NOMO-1 (cell line): ENCODE measurements at regions not wholly inside any gene's neighbourhood (a gene's known extent, or its start where the extent isn't known, plus 50 kb on each side); places are given as distances from the start of the nearest gene placed in this dataset.
"Not testable (repeated sequence)": the region's sequence is repeated elsewhere in the genome, so short reads cannot be mapped to it uniquely, and the experiment has no call there.

Source experiments
- DNase-seq, 2 experiments: peaks; one replicate each; lab custom pipeline; 2025; ENCODE audit not compliant: unreplicated experiment in 2 of 2; lab: John Stamatoyannopoulos, UW

DNA sequence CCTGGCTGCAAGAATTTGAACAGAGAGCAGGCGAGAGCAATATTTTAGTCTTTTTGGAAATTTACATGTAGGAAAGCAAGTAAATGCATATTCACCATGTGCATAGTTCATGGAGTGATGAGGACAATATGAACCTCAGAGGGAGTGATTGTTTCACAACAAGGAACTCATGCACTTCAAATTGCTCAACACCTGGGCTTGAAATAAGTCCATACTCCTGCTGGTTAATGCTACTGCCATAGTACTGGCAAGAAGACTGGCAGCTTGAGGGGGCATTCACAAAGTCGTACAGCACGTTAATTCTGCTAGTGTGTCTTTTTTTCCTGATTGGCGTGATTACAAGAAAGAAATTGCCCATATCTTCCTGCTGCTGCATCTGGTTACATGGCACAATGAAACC lies 267.6 kb downstream of the PCDH17 start:
- no peak for DNase-seq

- DNase-seq: not testable (repeated sequence)
Observed at GRCh38 chr13:57909833-57910232, 278.3 kb downstream of the PCDH17 start.

DNA sequence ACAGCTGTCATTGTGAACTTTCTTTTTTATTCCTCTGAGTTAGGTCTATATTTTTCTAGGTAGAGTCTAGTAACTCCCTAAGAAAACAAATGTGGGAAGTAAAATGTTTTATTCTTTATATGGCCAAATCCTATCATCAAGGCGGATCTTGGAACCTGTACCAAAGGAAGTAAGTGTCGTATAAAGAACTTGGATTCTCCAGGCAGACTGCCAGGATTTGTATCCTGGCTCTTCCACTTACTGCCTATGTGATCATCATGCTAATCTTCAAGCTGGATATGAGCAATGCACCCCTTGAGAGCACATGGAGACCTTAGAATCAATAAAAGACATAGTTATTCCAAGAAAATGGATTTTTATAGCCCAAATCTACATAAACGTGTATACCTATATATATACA lies 286.5 kb downstream of the PCDH17 start:
- DNase-seq: no peak

- DNase-seq: no peak
Observed at GRCh38 chr13:57918913-57919312, 287.4 kb downstream of the PCDH17 start.

DNA sequence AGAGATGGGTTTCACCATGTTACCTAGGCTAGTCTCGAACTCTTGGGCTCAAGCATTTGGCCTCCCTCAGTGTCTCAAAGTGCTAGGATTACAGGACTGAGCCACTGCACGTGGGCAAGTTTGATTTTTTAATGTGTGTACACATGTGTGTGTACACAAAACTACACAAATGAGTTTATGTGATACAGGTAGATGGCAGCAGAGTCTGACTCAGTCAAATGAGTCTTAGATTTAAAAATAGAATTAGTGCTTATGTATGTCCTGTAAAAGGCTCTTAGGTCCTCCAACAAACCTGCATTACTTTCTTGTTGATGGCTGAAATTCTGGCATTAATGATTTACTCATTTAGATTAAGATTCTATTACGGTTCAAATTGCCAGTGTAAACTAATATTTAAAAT lies 293.7 kb downstream of the PCDH17 start:
- no peak for DNase-seq

DNA sequence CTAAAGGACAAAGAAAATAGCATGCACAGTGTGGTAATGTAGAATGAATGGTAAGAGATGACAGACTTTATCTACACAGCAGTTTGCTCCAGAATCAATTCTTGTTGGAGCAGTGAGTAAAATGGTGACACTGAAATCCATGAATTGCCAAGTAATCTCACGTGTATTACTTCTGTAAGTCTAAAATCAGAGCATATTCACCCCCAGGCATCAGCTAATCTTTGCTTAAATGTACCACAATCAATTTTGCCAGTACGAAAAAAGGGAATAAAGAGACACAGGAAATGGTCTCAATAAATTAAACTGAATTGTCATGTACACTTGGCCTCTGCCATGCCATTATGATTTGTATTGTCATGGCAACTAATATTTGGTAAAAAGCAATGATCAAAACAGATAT lies 294.2 kb downstream of the PCDH17 start:
- DNase-seq: no peak

DNA sequence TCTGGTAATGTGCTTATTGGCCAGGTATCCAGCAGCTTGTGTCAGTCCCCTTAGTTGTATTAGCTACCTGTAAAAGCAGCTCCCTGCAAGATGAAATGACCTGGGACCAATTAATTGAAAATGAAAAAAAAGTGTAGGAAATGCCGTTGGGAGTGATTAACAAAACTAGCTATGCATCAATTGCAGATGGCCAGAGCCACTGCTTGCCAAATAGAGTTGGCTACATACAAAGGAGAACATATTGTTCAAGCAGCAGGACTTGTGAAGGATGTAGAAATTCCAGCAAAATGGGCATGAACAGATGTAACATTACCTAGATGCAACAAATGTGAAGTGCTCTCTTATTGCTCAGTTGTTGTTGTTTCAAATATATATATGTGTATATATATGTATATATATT lies 300.5 kb downstream of the PCDH17 start:
- no peak for DNase-seq

- no peak for DNase-seq
Observed at GRCh38 chr13:57933606-57934005, 302.1 kb downstream of the PCDH17 start.

DNA sequence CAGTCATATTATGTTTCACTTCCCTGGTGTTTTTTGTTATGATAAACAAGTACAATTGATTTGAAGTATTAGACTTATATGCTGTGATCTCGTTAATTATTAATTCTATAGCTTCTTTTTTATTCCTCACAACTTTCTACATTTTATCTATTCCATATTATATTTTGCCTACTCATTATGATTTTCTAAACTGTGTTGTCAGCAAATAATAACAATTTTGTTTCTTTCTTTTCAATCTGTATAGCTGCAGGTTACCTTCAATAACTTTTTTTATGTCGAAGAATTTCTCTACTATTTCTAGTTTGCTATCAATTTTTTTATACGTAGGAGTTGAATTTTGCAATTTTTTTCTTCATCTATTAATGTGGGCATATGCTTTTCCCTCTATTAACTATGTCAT lies 304.4 kb downstream of the PCDH17 start:
- no peak for DNase-seq

DNA sequence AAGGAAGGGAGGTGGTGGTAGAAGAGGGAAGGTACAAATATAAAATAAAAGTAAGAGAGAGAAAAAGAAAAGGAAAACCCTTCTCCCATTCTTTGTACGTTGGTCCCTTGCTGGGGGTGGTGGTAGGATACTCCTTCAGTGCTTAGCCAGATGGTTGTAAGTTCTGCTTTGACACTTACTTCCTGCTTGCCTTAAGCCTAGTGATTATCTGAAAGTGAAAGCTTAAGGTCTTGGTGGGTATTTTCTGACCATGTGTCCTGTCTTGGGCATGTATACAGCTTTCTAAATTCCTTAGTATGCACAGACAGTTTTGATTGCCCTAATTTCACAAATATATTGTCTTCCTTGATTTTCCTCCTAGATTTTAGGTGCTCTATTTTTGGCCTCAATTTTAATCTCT lies 314.8 kb downstream of the PCDH17 start:
- no peak for DNase-seq

DNA sequence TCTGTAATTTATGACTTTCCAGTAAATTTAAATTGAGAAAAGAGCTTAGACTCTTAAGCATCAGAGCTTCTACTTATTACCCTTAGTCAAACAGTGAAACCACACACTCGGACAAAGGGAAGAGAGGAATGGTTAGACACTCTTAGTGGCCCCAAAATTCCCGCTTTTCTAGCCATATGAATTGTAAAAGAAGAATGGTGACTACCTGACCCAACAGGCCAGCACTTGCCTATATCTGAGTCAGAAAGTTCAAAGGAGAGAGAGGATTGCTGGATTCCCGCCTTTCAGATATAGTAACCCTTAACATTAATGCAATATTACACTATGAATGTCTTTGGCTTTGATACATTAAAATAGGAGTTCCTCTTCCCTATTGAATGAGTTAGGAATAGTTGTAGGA lies 317.3 kb downstream of the PCDH17 start:
- DNase-seq: no peak

- DNase-seq: no peak
Observed at GRCh38 chr13:57969951-57970350, 338.4 kb downstream of the PCDH17 start.

DNA sequence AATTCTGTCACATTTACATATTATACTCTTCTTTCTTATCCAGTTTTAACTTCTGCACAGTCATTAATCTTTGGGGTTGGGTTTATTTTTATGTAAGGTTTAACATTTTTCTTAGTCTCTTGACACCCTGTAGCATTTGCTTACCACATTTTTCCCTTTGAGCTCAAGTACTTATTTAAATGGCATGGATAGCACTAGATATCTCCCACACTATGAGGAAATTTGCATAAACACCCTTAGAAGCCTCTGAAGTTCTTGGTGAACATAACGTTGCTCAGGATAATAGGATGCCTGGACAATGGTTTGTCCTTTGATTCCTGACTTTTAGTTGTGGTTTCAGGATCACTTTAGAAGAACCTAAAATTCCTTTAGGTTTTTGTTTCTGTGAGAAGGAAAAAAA lies 338.9 kb downstream of the PCDH17 start:
- DNase-seq: no peak

DNA sequence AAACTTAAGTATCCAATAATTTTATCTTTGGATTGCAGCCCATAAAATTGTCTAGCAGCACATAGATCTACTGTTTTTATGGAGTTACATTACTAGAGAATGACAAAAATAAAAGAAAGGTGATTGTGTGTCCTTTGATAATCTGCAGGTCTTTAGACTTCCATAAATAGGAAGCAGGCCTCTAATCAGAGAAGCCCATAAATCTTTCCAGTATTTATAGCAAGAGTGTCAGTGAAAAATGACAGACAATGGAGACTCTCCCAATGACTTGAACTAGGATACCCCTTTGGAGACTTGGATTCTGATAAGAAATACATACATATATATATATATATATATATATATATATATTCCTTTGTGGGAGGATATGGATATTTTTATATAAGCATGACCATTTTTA lies 351.2 kb downstream of the PCDH17 start:
- no peak for DNase-seq

GRCh38 chr13:57988276-57988675 lies 356.7 kb downstream of the PCDH17 start:
- no peak for DNase-seq

- DNase-seq: no peak
Observed at GRCh38 chr13:57991041-57991440, 359.5 kb downstream of the PCDH17 start.

- DNase-seq: no peak
Observed at GRCh38 chr13:57992416-57992815, 360.9 kb downstream of the PCDH17 start.

GRCh38 chr13:57996717-57997116 lies 365.2 kb downstream of the PCDH17 start:
- DNase-seq: no peak

DNA sequence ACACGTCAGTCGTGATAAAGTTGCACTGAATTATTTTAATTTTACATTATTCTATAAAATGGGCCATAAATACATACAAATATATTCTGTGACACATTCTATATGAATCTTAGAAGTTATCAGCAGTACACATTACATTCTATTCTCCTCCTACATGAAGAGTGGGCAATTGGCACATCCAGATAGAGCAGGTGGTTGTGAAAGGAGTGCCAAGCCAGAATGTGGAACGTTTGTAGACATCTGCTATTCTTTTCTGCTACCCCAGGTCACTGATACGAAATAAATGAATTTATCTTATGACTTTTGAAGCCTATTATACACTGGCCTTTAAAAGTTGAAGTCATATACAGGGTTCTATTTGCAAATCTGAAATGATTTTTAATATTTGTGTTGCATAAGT lies 373.2 kb downstream of the PCDH17 start:
- DNase-seq: no peak

DNA sequence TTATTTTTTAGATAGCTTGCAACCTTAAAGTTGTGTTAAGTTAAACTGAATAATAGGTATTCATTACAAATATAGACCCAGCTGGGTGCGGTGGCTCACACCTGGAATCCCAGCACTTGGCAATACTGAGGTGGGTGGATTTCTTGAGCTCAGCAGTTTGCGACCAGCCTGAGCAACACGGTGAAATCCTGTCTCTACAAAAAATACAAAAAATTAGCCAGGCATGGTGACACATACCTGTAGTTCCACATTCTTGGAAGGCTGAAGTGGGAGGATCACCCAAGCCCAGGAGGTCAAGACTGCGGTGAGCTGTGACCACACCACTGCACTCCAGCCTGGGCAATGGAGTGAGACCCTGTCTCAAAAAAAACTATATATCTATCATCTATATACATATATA lies 386.5 kb downstream of the PCDH17 start:
- no peak for DNase-seq

- DNase-seq: no peak
Observed at GRCh38 chr13:58018865-58019264, 387.3 kb downstream of the PCDH17 start.

DNA sequence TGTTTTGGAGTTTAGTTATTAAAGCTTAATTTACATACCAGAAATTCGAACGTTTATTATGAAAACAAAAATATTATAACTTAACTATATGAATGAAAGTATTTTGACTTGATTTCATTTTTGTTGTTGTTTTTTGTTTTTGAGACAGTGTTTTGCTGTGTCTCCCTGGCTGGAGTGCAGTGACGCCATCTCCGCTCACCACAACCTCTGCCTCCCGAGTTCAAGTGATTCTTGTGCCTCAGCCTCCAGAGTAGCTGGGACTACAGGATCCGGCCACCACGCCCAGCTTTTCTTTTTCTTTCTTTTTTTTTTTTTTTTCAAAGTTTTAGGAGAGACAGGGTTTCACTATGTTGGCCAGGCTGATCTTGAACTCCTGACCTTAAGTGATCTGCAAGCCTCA lies 392.6 kb downstream of the PCDH17 start:
- no peak for DNase-seq

GRCh38 chr13:58025821-58026220 lies 394.3 kb downstream of the PCDH17 start:
- DNase-seq: no peak
